BLaER1 (cell line): ENCODE measurements at regions not wholly inside any gene's neighbourhood (a gene's known extent, or its start where the extent isn't known, plus 50 kb on each side); places are given as distances from the start of the nearest gene placed in this dataset.

Source experiments
- H3K27ac ChIP-seq: shearing (Covaris generic); formaldehyde crosslinking; 2 replicates; pipeline ENCODE4 v1.8.1; 2022
- H3K27me3 ChIP-seq: shearing (Covaris generic); formaldehyde crosslinking; 2 replicates; pipeline ENCODE4 v1.8.1; 2022
- H3K36me3 ChIP-seq: shearing (Covaris generic); formaldehyde crosslinking; 2 replicates; pipeline ENCODE4 v1.8.1; 2022
- H3K4me1 ChIP-seq: shearing (Covaris generic); formaldehyde crosslinking; 2 replicates; pipeline ENCODE4 v1.8.1; 2022
- H3K4me2 ChIP-seq: shearing (Covaris generic); formaldehyde crosslinking; 2 replicates; pipeline ENCODE4 v1.8.1; 2022
- H3K4me3 ChIP-seq: shearing (Covaris generic); formaldehyde crosslinking; 2 replicates; pipeline ENCODE4 v1.8.1; 2022
- H3K9ac ChIP-seq: shearing (Covaris generic); formaldehyde crosslinking; 2 replicates; pipeline ENCODE4 v1.8.1; 2022
- H3K9me3 ChIP-seq: shearing (Covaris generic); formaldehyde crosslinking; 2 replicates; pipeline ENCODE4 v1.8.1; 2022
- H4K20me1 ChIP-seq: shearing (Covaris generic); formaldehyde crosslinking; 2 replicates; pipeline ENCODE4 v1.8.1; 2022
- Cebpa-rat ChIP-seq: shearing (Covaris generic); IDR thresholded peaks from 2 replicates; pipeline ENCODE4 v1.8.1; 2022

DNA sequence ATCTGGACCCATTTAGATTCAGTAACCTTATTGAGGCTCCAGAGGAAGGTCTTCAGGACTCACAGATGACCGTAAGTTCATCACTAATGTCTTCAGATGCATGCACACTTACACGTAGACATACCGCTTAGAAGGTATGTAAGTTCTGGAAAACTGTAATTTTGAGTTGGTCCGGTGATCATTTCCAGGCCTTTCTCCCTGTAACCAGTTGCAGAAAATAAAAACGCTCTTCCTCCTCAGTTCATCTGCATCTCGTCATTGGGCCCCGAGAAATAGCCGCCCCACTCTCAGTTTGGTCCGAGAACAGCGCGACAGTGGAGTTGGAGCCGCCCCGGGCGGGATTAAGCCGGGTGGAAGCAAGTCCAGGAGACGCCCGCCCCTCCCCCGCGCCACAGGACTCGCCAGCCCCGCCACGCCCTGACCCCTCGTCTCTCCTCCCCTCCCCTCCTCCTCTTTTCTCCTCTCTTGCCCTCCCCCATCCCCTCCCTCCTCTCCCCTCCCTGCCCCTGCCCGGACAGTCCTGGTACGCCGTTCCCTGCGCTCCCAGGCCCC lies 83.7 kb downstream of the TNFAIP2 start:
- Histone ChIP-seq H3K9me3 (peaks cover 57% of the 10 kb centered on the region), H3K27ac (no peak overlapping the region), H3K9ac (no peak overlapping the region), H3K4me1 (no peaks in the 10 kb centered on the region), H3K4me2 (no peak overlapping the region), H3K36me3 (0 out of 2 replicates have a peak, but pooled peaks cover 8% of the 10 kb centered on the region), H3K4me3 (no peak overlapping the region), H4K20me1 (no peaks in the 10 kb centered on the region), H3K27me3 (no peaks in the 10 kb centered on the region)
- no peak for TF ChIP-seq Cebpa-rat

DNA sequence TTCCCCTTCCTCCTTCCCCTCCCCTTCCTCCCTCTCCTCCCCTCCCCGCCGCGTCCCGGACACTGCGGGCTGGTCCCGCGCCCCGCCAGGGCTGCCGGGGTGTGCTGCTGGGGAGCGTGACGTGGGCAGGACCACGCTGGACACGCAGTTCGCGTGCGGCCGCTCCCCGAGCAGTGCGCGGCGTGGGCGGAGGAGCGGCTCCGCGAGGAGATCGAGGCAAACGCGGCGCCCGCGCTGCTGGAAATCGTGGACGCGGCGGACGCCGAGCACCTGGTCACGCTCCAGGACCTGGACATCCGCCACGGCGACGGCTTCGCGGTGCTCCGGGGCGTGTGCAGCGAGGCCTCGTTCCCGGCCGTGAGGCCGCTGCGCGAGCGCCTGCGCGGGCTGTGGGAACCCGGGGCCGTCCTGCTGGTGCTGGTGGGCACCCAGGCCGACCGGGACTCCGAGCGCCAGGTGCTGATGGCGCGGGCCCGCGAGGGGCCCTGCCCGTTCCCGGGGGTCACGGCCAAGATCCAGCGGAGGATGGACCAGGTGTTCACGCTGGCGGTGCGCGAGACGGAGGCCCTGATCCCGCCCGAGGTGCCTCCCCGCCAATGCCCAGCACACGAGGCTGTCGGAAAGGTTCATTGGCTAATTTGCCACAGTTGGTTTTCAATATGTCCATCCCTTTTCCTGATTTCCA lies 84.3 kb downstream of the TNFAIP2 start:
- H3K9ac ChIP-seq = no peak overlapping the region
- H3K4me3 ChIP-seq = no peak overlapping the region

DNA sequence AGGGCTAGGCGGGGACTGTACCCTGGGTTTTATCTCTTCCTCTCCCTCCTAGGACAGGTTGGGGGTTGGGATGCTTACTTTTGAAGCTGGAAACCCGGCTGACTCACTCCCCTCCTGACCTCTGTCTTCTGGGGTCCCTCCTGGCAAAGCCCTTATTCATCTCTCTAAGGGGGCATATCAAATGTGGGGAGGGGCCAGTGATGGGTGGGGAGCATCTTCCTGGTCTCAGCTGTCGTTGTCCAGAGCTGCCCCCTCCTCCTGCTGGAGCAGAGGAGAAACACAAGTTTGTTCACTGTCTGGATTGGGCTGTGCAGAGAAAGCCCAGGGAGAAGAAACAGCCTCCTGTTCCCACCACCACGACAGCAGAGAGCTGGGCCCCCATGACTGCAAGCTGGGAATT lies 85.8 kb downstream of the TNFAIP2 start:
- Histone ChIP-seq H4K20me1 (no peaks in the 10 kb centered on the region), H3K27ac (no peak overlapping the region), H3K9me3 (peaks cover 36% of the 10 kb centered on the region), H3K9ac (no peak overlapping the region), H3K4me3 (no peak overlapping the region), H3K27me3 (no peaks in the 10 kb centered on the region), H3K36me3 (0 out of 2 replicates have a peak, but pooled peaks cover 8% of the 10 kb centered on the region), H3K4me2 (no peak overlapping the region), H3K4me1 (no peaks in the 10 kb centered on the region)
- no peak for TF ChIP-seq Cebpa-rat

More for the DNA sequence above, 84.3 kb downstream of the TNFAIP2 start:
- Histone ChIP-seq H3K4me1 (no peaks in the 10 kb centered on the region), H3K27me3 (no peaks in the 10 kb centered on the region), H4K20me1 (no peaks in the 10 kb centered on the region), H3K27ac (no peak overlapping the region), H3K4me2 (no peak overlapping the region), H3K36me3 (0 out of 2 replicates have a peak, but pooled peaks cover 8% of the 10 kb centered on the region), H3K9me3 (peaks cover 51% of the 10 kb centered on the region)
- TF ChIP-seq Cebpa-rat = no peak

DNA sequence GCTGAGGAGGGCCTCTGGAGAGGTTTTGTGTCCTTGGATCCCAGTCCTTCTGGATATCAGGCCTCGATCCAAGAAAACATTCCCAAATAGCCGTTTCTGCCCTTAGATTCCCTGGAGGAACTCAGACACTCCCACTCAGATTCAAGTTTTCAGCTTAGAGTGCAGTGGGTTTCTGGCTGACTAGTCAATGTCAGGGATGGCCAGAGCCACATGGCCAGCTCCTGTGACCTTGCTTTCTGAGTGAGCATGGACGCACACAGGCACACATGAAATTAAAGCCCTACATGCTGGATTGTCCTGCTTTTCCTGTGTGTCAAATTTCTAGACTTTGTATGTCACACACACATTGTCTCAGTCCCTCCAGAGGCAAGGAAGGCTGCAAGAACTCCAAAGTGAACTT lies 86.2 kb downstream of the TNFAIP2 start:
- no peaks in the 10 kb centered on the region for H3K27me3 ChIP-seq
- TF ChIP-seq Cebpa-rat = no peak

DNA sequence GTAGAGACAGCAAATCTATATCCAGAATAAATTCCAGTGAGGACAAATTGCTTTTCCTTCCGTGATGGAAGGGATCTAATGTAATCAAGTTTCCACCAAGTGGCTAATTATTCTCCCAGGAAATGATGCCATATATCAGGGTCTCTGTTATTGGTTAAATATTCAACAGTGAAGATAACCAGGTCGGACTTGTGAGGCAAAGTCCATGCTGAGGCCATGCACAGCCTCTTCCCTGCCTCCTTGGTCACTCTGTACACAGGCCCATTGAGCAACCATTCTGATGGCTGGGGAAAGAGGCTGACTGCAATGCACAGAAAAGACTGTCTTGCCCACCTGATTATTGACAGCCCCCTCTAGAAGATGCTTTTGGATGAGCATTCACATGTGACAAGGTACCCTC lies 90.1 kb downstream of the TNFAIP2 start:
- no peak overlapping the region for H3K27ac ChIP-seq
- no peak overlapping the region for H3K9ac ChIP-seq
- no peaks in the 10 kb centered on the region for H3K36me3 ChIP-seq
- no peak overlapping the region for H3K4me2 ChIP-seq
- H4K20me1 ChIP-seq = no peaks in the 10 kb centered on the region
- no peak overlapping the region for H3K4me3 ChIP-seq
- no peaks in the 10 kb centered on the region for H3K27me3 ChIP-seq
- H3K4me1 ChIP-seq = no peaks in the 10 kb centered on the region
- no peak for TF ChIP-seq Cebpa-rat
- H3K9me3 ChIP-seq = peaks cover 7% of the 10 kb centered on the region; the same call in 1 of the 2 replicates

More for the DNA sequence above, 86.2 kb downstream of the TNFAIP2 start:
- H3K4me3 ChIP-seq = no peak overlapping the region
- no peaks in the 10 kb centered on the region for H3K4me1 ChIP-seq
- no peak overlapping the region for H3K27ac ChIP-seq
- H3K4me2 ChIP-seq = no peak overlapping the region
- H3K36me3 ChIP-seq = 0 out of 2 replicates have a peak, but pooled peaks cover 5% of the 10 kb centered on the region
- peaks cover 31% of the 10 kb centered on the region for H3K9me3 ChIP-seq
- H3K9ac ChIP-seq = no peak overlapping the region
- no peaks in the 10 kb centered on the region for H4K20me1 ChIP-seq

DNA sequence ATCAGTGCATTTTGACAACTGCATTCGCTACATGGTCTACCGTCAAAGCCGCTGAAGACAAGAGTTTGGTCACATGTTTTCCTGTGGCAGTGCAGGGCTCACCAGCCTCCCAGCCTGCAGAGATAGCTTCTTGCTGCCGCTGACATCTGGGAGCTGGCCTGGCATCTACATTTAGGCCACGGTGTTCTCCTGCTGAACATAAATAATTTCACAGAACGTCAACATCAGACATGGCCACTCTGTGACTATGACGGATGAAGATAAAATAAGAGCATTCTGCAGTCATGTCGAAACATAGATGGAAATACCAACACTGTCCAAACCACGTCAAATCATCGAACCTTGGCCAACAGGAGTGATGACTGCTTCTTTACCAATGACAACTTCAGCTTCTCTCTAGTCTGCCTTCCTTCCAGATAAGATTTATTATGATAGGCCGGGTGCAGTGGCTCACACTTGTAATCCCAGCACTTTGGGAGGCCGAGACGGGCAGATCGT lies 91.2 kb downstream of the TNFAIP2 start:
- Histone ChIP-seq H3K36me3 (no peaks in the 10 kb centered on the region), H3K27ac (no peak overlapping the region), H3K4me3 (no peak overlapping the region), H4K20me1 (no peaks in the 10 kb centered on the region), H3K9me3 (peaks cover 7% of the 10 kb centered on the region; the same call in 1 of the 2 replicates), H3K9ac (no peak overlapping the region), H3K4me1 (no peaks in the 10 kb centered on the region), H3K27me3 (no peaks in the 10 kb centered on the region), H3K4me2 (no peak overlapping the region)
- TF ChIP-seq Cebpa-rat = no peak

DNA sequence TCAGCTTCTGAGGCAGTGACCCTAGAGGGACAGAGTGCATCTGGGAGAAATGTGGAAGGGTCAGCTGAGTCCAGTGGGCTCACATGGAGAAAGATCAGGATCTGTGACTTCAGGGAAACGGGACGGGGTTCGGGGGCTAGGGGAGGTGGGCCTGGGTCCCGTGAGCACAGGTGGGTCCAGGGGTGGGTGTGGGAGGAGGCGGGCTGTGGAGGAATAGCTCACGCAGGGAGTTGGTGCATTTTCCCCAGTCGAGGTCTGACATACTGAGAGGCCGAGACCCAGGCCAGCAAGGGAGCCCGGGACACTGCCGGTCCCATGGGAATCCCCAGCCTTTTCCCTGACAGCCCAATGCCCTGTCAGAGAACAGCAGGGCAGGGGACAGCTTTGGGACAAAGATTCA lies 93.1 kb downstream of the TNFAIP2 start:
- Histone ChIP-seq H3K4me3 (no peak overlapping the region), H3K27ac (no peak overlapping the region), H3K9me3 (peaks cover 11% of the 10 kb centered on the region), H4K20me1 (no peaks in the 10 kb centered on the region), H3K9ac (no peak overlapping the region), H3K27me3 (peaks cover 14% of the 10 kb centered on the region), H3K4me1 (no peaks in the 10 kb centered on the region), H3K36me3 (no peaks in the 10 kb centered on the region), H3K4me2 (no peak overlapping the region)
- no peak for TF ChIP-seq Cebpa-rat

DNA sequence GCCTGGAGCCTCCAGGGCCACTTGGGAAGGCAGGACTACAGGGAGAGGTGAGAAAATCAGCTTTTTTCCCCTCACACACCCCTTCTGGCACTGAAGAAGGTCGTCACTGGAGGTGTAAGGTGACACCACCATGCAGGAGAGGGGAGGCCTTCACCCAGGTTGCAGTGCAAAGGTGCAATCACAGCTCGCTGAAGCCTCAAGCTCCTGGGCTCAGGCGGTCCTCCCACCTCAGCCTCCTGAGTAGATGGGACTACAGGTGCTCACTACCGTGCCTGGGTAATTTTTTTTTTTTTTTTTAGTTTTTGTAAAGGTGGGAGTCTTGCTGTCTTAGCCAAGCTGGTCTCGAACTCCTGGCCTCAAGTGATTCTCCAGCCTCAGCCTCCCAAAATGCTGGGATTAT lies 93.6 kb downstream of the TNFAIP2 start:
- no peaks in the 10 kb centered on the region for H3K4me1 ChIP-seq
- H3K36me3 ChIP-seq = no peaks in the 10 kb centered on the region
- no peak overlapping the region for H3K27ac ChIP-seq
- H3K9me3 ChIP-seq = peaks cover 11% of the 10 kb centered on the region
- TF ChIP-seq Cebpa-rat = no peak
- H3K27me3 ChIP-seq = peaks cover 14% of the 10 kb centered on the region
- H3K9ac ChIP-seq = no peak overlapping the region
- H3K4me3 ChIP-seq = no peak overlapping the region
- no peak overlapping the region for H3K4me2 ChIP-seq
- H4K20me1 ChIP-seq = no peaks in the 10 kb centered on the region

DNA sequence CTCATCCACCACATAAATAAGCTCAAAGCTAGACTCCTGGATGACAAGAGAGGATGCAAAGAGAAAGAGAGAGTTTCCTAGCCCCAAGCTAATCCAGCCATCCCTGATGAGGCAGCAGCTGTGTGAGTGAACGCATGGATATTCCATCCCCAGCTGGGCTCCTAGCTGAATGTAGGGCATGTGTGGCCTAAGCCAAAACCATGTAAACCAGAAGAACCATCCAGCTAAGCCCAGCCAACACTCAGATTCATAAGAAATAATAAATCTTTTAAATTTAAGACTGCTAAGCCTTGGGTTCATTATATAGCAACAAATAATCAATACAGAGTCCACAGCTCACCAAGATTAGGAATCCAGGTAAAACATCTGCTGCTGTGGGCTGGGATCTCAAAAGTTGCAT lies 94.3 kb downstream of the TNFAIP2 start:
- Histone ChIP-seq H3K27me3 (peaks cover 14% of the 10 kb centered on the region), H3K36me3 (no peaks in the 10 kb centered on the region), H3K4me3 (no peak overlapping the region), H4K20me1 (no peaks in the 10 kb centered on the region), H3K9ac (no peak overlapping the region), H3K9me3 (peaks cover 11% of the 10 kb centered on the region), H3K4me2 (no peak overlapping the region), H3K4me1 (no peaks in the 10 kb centered on the region), H3K27ac (no peak overlapping the region)
- TF ChIP-seq Cebpa-rat = no peak
